SK-N-SH (cell line): ENCODE measurements at regions not wholly inside any gene's neighbourhood (a gene's known extent, or its start where the extent isn't known, plus 50 kb on each side); places are given as distances from the start of the nearest gene placed in this dataset.

Source experiments
- FOXJ3 ChIP-seq: sonication (generic); formaldehyde crosslinking; IDR thresholded peaks from 2 replicates; pipeline ENCODE4 v1.5.1; 2020; ENCODE audit warnings: mild to moderate bottlenecking, missing genetic modification reagents
- GABPA ChIP-seq: IDR thresholded peaks from 2 replicates; pipeline ENCODE4 v1.4.0; 2012; ENCODE audit warnings: low read depth, mild to moderate bottlenecking
- JUND ChIP-seq: IDR thresholded peaks from 2 replicates; pipeline ENCODE4 v1.4.0; 2012
- TF ChIP-seq, protein P1 (sequence below): fragments of 200-600 bp; sonication (generic); IDR thresholded peaks from 2 replicates; pipeline ENCODE4 v1.6.1; 2017; ENCODE audit warnings: antibody characterized with exemption, mild to moderate bottlenecking, moderate library complexity

DNA sequence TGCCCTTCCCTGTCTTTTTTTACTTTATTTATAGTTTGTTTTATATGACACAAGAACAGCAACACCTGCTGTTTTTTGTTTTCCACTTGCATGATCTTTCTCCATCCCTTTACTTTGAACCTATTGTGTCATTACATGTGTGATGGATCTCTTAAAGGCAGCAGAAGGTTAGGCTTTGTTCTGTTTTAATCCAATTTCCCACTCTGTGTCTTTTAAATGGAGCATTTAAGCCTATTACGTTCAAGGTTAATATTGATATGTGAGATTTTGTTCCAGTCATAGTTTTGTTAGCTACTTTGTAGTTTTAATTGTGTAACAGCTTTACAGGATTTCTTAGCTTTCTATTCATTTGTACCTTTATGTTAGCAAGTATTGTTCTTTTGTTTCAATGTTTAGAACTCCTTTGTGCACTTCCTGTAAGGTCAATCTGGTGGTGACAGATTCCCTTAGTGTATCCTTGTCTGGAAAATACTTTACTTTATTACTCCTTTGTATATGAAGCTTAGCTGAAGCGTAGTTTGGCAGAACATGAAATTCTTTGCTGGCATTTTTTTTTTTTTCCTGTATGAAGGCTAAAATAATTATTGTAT is 1443.0 kb upstream of the LRRTM1 start:
- TF ChIP-seq, protein P1, sequence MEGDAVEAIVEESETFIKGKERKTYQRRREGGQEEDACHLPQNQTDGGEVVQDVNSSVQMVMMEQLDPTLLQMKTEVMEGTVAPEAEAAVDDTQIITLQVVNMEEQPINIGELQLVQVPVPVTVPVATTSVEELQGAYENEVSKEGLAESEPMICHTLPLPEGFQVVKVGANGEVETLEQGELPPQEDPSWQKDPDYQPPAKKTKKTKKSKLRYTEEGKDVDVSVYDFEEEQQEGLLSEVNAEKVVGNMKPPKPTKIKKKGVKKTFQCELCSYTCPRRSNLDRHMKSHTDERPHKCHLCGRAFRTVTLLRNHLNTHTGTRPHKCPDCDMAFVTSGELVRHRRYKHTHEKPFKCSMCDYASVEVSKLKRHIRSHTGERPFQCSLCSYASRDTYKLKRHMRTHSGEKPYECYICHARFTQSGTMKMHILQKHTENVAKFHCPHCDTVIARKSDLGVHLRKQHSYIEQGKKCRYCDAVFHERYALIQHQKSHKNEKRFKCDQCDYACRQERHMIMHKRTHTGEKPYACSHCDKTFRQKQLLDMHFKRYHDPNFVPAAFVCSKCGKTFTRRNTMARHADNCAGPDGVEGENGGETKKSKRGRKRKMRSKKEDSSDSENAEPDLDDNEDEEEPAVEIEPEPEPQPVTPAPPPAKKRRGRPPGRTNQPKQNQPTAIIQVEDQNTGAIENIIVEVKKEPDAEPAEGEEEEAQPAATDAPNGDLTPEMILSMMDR = no peak
- TF ChIP-seq FOXJ3 (CRISPR knock-in tag) (no peak), JUND (no peak), GABPA (no peak)
